H1 (cell line): ENCODE measurements at regions not wholly inside any gene's neighbourhood (a gene's known extent, or its start where the extent isn't known, plus 50 kb on each side); places are given as distances from the start of the nearest gene placed in this dataset.

Experiments
- BRCA1 ChIP-seq: IDR thresholded peaks from 2 replicates; pipeline ENCODE4 v1.6.1; 2012; ENCODE audit warnings: low read depth, low read length, improper control_type of control experiment
- CHD1 ChIP-seq: IDR thresholded peaks from 2 replicates; pipeline ENCODE4 v1.6.1; 2012; ENCODE audit warnings: low read depth, low read length, improper control_type of control experiment
- CHD7 ChIP-seq: fragments of 300-600 bp; sonication (generic); IDR thresholded peaks from 2 replicates; pipeline ENCODE4 v1.7.1; 2012; ENCODE audit warnings: low read length, moderate library complexity, mild to moderate bottlenecking, inconsistent platforms; ENCODE audit not compliant: insufficient replicate concordance
- CTCF ChIP-seq, 3 experiments: IDR thresholded peaks; 1 replicate in 2 of 3; 2 replicates in 1 of 3; pipeline versions ENCODE4 v1.5.1 to v1.6.1; 2011; ENCODE audit warnings: low read length in 3 of 3, mild to moderate bottlenecking in 3 of 3, inconsistent platforms in 2 of 3, low read depth in 1 of 3, moderate library complexity in 1 of 3; ENCODE audit not compliant: insufficient read depth in 1 of 3; ENCODE audit errors: control extremely low read depth in 1 of 3
- EP300 ChIP-seq, 2 experiments: IDR thresholded peaks; 1 replicate in 1 of 2; 2 replicates in 1 of 2; pipeline ENCODE4 v1.6.1; 2011 to 2012; ENCODE audit warnings: low read depth in 2 of 2, low read length in 2 of 2, mild to moderate bottlenecking in 2 of 2, borderline replicate concordance in 1 of 2, inconsistent platforms in 1 of 2, moderate library complexity in 1 of 2
- FOSL1 ChIP-seq: IDR thresholded peaks from 2 replicates; pipeline ENCODE4 v1.6.1; 2011; ENCODE audit warnings: mild to moderate bottlenecking, low read depth, low read length, moderate library complexity; ENCODE audit not compliant: insufficient read depth
- GABPA ChIP-seq: IDR thresholded peaks from 2 replicates; pipeline ENCODE4 v1.6.1; 2011; ENCODE audit warnings: mild to moderate bottlenecking, low read length, moderate library complexity, borderline replicate concordance; ENCODE audit not compliant: insufficient read depth
- NANOG ChIP-seq: IDR thresholded peaks from 2 replicates; pipeline ENCODE4 v1.6.1; 2011; ENCODE audit warnings: low read length, low read depth, mild to moderate bottlenecking, inconsistent platforms; ENCODE audit not compliant: insufficient read depth, poor library complexity, severe bottlenecking
- SIX5 ChIP-seq: IDR thresholded peaks from 2 replicates; pipeline ENCODE4 v1.6.1; 2011; ENCODE audit warnings: mild to moderate bottlenecking, low read depth, low read length

DNA sequence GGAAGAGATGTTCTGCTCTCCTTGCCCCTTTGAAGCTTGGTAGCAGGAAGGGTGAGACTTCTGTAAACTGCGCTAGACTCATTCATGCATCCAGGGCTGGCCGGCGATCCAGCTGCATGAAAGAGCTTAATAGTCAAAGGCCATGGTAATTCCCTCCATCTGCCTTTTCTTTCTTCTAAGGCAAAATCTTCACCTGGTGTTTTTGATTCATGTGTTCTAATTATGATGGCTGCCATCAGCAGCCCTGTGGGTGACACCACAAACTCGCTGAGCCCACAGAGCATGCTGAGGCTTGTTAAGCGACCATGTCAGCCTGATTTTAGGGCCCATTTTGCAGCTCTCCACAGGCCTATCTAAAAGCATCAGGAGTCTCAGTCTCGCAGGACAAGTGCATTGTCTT, 450.1 kb upstream of the TENM3 start (continued):
- TF ChIP-seq CHD7, result no peak
- TF ChIP-seq EP300 (IDR thresholded peaks at IDR 0.05; ENCODE audit: borderline replicate concordance in 1 of 2, low read depth in 2 of 2, low read length in 2 of 2), result no peak
- no peak for TF ChIP-seq CTCF (IDR thresholded peaks at IDR 0.05; ENCODE audit: control extremely low read depth in 1 of 3, insufficient read depth in 1 of 3, low read depth in 1 of 3, low read length in 3 of 3)
- TF ChIP-seq GABPA, result no peak
- no peak for TF ChIP-seq NANOG
- no peak for TF ChIP-seq CHD1
- no peak for TF ChIP-seq SIX5
- no peak for TF ChIP-seq FOSL1
- no peak for TF ChIP-seq BRCA1
